H1 (cell line): ENCODE measurements at regions not wholly inside any gene's neighbourhood (a gene's known extent, or its start where the extent isn't known, plus 50 kb on each side); places are given as distances from the start of the nearest gene placed in this dataset.

ENCODE experiments used
- CTCF ChIA-PET: fragments of 300-600 bp; sonication (Branson Sonifier 250); formaldehyde crosslinking; loops from one replicate; lab custom pipeline; 2021; ENCODE audit not compliant: partially characterized antibody; lab: Charles Lee
- POLR2A ChIA-PET: fragments of 300-600 bp; sonication (Branson Sonifier 250); formaldehyde crosslinking; loops from one replicate; lab custom pipeline; 2021; ENCODE audit warnings: inconsistent platforms; ENCODE audit not compliant: partially characterized antibody; lab: Charles Lee
- DNase-seq, 2 experiments: peaks; one replicate each; pipeline versions ENCODE4 v3.0.0 to v3.0.0-alpha.2; 2010 to 2022; ENCODE audit warnings: low spot score in 2 of 2, low read depth in 1 of 2, mixed read lengths in 1 of 2
- FAIRE-seq: peaks from 2 replicates; lab custom pipeline; 2011; peaks lifted over from hg19 to GRCh38; lab: Jason Lieb, UNC
- H2AFZ ChIP-seq: 2 replicates; pipeline ENCODE4 v1.8.1; 2012; ENCODE audit warnings: low read length, inconsistent platforms
- H2AK5ac ChIP-seq: 2 replicates; pipeline ENCODE4 v1.6.1; 2013; ENCODE audit warnings: low read depth, low read length
- H2BK120ac ChIP-seq: replicated peaks from 2 replicates; pipeline ENCODE3; 2013; ENCODE audit warnings: low read depth, low read length, inconsistent platforms
- H2BK12ac ChIP-seq: 2 replicates; pipeline ENCODE4 v1.6.1; 2013; ENCODE audit warnings: low read depth, low read length
- H2BK15ac ChIP-seq: 2 replicates; pipeline ENCODE4 v1.6.1; 2013; ENCODE audit warnings: low read length
- H2BK20ac ChIP-seq: 2 replicates; pipeline ENCODE4 v1.6.1; 2013; ENCODE audit warnings: low read length
- H2BK5ac ChIP-seq: 2 replicates; pipeline ENCODE4 v1.6.1; 2013; ENCODE audit warnings: low read depth, low read length
- H3K14ac ChIP-seq: 2 replicates; pipeline ENCODE4 v1.6.1; 2013; ENCODE audit warnings: inconsistent platforms; ENCODE audit not compliant: insufficient read length
- H3K18ac ChIP-seq: 2 replicates; pipeline ENCODE4 v1.6.1; 2013; ENCODE audit warnings: low read length; ENCODE audit errors: extremely low read depth
- H3K23ac ChIP-seq: 2 replicates; pipeline ENCODE4 v1.6.1; 2013; ENCODE audit warnings: inconsistent platforms; ENCODE audit not compliant: insufficient read length
- H3K23me2 ChIP-seq: 2 replicates; pipeline ENCODE4 v1.6.1; 2013; ENCODE audit warnings: low read depth, low read length
- H3K27ac ChIP-seq: 2 replicates; pipeline ENCODE4 v1.6.1; 2011; ENCODE audit warnings: low read depth, low read length, inconsistent platforms
- H3K27me3 ChIP-seq, 4 experiments: replicated peaks in 1 of 4; 1 replicate in 1 of 4; 2 replicates in 3 of 4; pipeline versions ENCODE4 v1.6.1 to v1.8.1; 2011 to 2013; ENCODE audit warnings: low read length in 3 of 4, mild to moderate bottlenecking in 3 of 4, inconsistent platforms in 2 of 4, mixed read lengths in 2 of 4, moderate library complexity in 1 of 4; ENCODE audit not compliant: control insufficient read depth in 3 of 4, insufficient read depth in 3 of 4; ENCODE audit errors: extremely low read depth in 1 of 4
- H3K36me3 ChIP-seq, 4 experiments: 2 replicates each; pipeline versions ENCODE4 v1.6.1 to v1.8.1; 2011 to 2013; ENCODE audit warnings: mild to moderate bottlenecking in 4 of 4, low read length in 3 of 4, moderate library complexity in 2 of 4, control low read depth in 1 of 4, inconsistent platforms in 1 of 4; ENCODE audit not compliant: insufficient read depth in 4 of 4, control insufficient read depth in 2 of 4
- H3K4ac ChIP-seq: replicated peaks from 2 replicates; pipeline ENCODE3; 2013; ENCODE audit warnings: low read length, low read depth, mixed read lengths, inconsistent platforms; ENCODE audit not compliant: insufficient read length
- H3K4me1 ChIP-seq, 4 experiments: replicated peaks in 1 of 4; 1 replicate in 1 of 4; 2 replicates in 3 of 4; pipeline versions ENCODE4 v1.6.1 to v1.8.1; 2011 to 2013; ENCODE audit warnings: low read length in 3 of 4, inconsistent platforms in 2 of 4, mixed read lengths in 1 of 4; ENCODE audit not compliant: insufficient read depth in 4 of 4, control insufficient read depth in 3 of 4
- H3K4me2 ChIP-seq, 2 experiments: 2 replicates each; pipeline versions ENCODE4 v1.6.1 to v1.8.1; 2011 to 2013; ENCODE audit warnings: low read depth in 2 of 2, low read length in 2 of 2, control low read depth in 1 of 2, inconsistent platforms in 1 of 2, mild to moderate bottlenecking in 1 of 2; ENCODE audit not compliant: insufficient read depth in 1 of 2
- H3K4me3 ChIP-seq, 4 experiments: fragments of 200-600, 300-600 bp in 1 of 4; sonication (generic), shearing (Covaris generic), sonication (Bioruptor Twin) in 1 of 4; 2 replicates each; pipeline versions ENCODE4 v1.5.1 to v1.8.1; 2011 to 2016; ENCODE audit warnings: low read length in 4 of 4, low read depth in 3 of 4, control low read depth in 2 of 4, inconsistent platforms in 2 of 4, mild to moderate bottlenecking in 2 of 4, mixed read lengths in 1 of 4, moderate library complexity in 1 of 4; ENCODE audit not compliant: insufficient read depth in 2 of 4; ENCODE audit errors: extremely low read depth in 1 of 4
- H3K56ac ChIP-seq: replicated peaks from 2 replicates; pipeline ENCODE3; 2013; ENCODE audit warnings: low read depth, mild to moderate bottlenecking, mixed read lengths, low read length, inconsistent platforms; ENCODE audit not compliant: insufficient read length
- H3K79me1 ChIP-seq: 2 replicates; pipeline ENCODE4 v1.6.1; 2013; ENCODE audit warnings: low read depth, low read length, control low read depth
- H3K79me2 ChIP-seq, 2 experiments: 2 replicates each; pipeline versions ENCODE4 v1.6.1 to v1.8.1; 2012 to 2013; ENCODE audit warnings: low read length in 2 of 2, mild to moderate bottlenecking in 2 of 2, inconsistent platforms in 1 of 2; ENCODE audit not compliant: insufficient read depth in 2 of 2, control insufficient read depth in 1 of 2
- H3K9ac ChIP-seq, 4 experiments: replicated peaks in 1 of 4; 1 replicate in 1 of 4; 2 replicates in 3 of 4; pipeline versions ENCODE4 v1.6.1 to v1.8.1; 2011 to 2013; ENCODE audit warnings: low read depth in 3 of 4, low read length in 3 of 4, control low read depth in 2 of 4, mild to moderate bottlenecking in 2 of 4, moderate library complexity in 2 of 4, inconsistent platforms in 1 of 4; ENCODE audit errors: extremely low read depth in 1 of 4
- H3K9me3 ChIP-seq, 2 experiments: 2 replicates each; pipeline versions ENCODE4 v1.6.1 to v1.8.1; 2012 to 2013; ENCODE audit warnings: mild to moderate bottlenecking in 2 of 2, moderate library complexity in 2 of 2, control low read depth in 1 of 2, inconsistent platforms in 1 of 2, low read depth in 1 of 2, low read length in 1 of 2, mixed read lengths in 1 of 2; ENCODE audit not compliant: insufficient read depth in 2 of 2
- H4K20me1 ChIP-seq, 2 experiments: replicated peaks in 1 of 2; 2 replicates each; pipeline versions ENCODE3 to v1.8.1; 2011 to 2013; ENCODE audit warnings: inconsistent platforms in 2 of 2, low read length in 2 of 2, mild to moderate bottlenecking in 1 of 2; ENCODE audit not compliant: insufficient read depth in 2 of 2, control insufficient read depth in 1 of 2
- H4K5ac ChIP-seq: 2 replicates; pipeline ENCODE4 v1.6.1; 2013; ENCODE audit warnings: low read length, low read depth, mixed read lengths, inconsistent platforms; ENCODE audit not compliant: insufficient read length
- H4K8ac ChIP-seq: 2 replicates; pipeline ENCODE4 v1.8.0; 2013; ENCODE audit warnings: mild to moderate bottlenecking, moderate library complexity, low read length, inconsistent platforms; ENCODE audit not compliant: insufficient read depth; ENCODE audit errors: extremely low read depth
- H4K91ac ChIP-seq: replicated peaks from 2 replicates; pipeline ENCODE3; 2013; ENCODE audit warnings: low read length, mixed read lengths, inconsistent platforms; ENCODE audit not compliant: insufficient read length
- ASH2L ChIP-seq: fragments of 200-600, 300-600 bp; sonication (generic); IDR thresholded peaks from one replicate; pipeline ENCODE4 v1.7.1; 2017; ENCODE audit warnings: low read length
- JUND ChIP-seq: IDR thresholded peaks from 2 replicates; pipeline ENCODE4 v1.6.1; 2011; ENCODE audit warnings: mild to moderate bottlenecking, improper control_type of control experiment, low read length
- WGBS, 2 experiments: shearing (Covaris generic) in 1 of 2; methylation state at CpG; one replicate each; pipeline versions ENCODE4 v1.1.6 to v1.1.7; 2013 to 2015; ENCODE audit warnings: low lambda C conversion rate in 2 of 2, mixed read lengths in 2 of 2, inconsistent platforms in 1 of 2, low coverage in 1 of 2, missing lambda C conversion rate in 1 of 2; ENCODE audit not compliant: insufficient replicate concordance in 2 of 2, insufficient coverage in 1 of 2, insufficient read length in 1 of 2; ENCODE audit errors: extremely low coverage in 1 of 2, missing lambda C conversion rate in 1 of 2; 5-methylcytosine and 5-hydroxymethylcytosine counted together

DNA sequence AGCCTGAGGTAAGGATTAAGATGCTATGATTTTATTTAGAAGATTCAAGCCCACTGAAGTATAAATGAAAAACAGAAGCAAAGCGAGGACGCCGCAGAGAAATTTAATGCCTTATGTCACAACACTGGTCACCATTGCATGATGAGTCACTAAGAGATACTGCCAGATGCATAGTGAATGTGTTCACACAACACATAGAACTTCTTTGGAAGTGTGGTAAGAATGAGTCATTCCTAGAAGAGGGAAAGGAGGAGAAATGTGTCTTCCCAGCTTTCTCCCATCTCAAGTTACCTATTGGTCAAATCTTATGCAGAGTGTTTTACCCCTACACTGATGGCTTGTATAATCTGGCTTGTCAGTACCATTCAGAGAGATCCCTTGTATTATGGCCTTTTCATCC, 465.3 kb upstream of the ARRDC3 start:
- Histone ChIP-seq H2AK5ac (no peak overlapping the region), H4K5ac (no peak overlapping the region), H3K9me3 (no peaks in the 10 kb centered on the region), H3K4me3 (no peak overlapping the region), H3K23me2 (no peaks in the 10 kb centered on the region), H3K4ac (no peak overlapping the region), H4K20me1 (no peaks in the 10 kb centered on the region), H2BK5ac (no peak overlapping the region), H2BK12ac (no peak overlapping the region), H3K79me1 (no peaks in the 10 kb centered on the region), H3K14ac (no peak overlapping the region), H2BK15ac (no peak overlapping the region), H4K91ac (no peak overlapping the region), H4K8ac (no peak overlapping the region), H3K23ac (no peak overlapping the region), H3K18ac (no peak overlapping the region), H3K79me2 (no peaks in the 10 kb centered on the region), H3K27me3 (no peaks in the 10 kb centered on the region), H3K27ac (no peak overlapping the region), H2BK20ac (no peak overlapping the region; the same call in 1 of the 2 replicates), H3K4me2 (no peak overlapping the region), H3K4me1 (peaks cover 0 to 4% (median 3%) of the 10 kb centered on the region in 4 experiments; a peak in 4 of 7 replicates), H3K36me3 (no peaks in the 10 kb centered on the region), H3K56ac (no peak overlapping the region), H2AFZ (0 out of 2 replicates have a peak overlapping the region, but pooled peaks have one; percentile 19), H3K9ac (no peak overlapping the region), H2BK120ac (no peak overlapping the region)
- TF ChIP-seq ASH2L (no peak), JUND (peak; percentile 58; the same call in 1 of the 2 replicates)
- ChIA-PET POLR2A (no interaction called here), CTCF (interaction anchor here (0.7 to 1.5 kb wide), 2 partner anchors 10 to 17 kb away, joined by 5 read pairs; no protein-coding TSS in a partner anchor)
- DNase-seq (no peak), FAIRE-seq (no peak)
- 64% methylated on average over 3 of the region's 3 CpGs; no CpG with 5 or more reads in 1 of the 2 experiments for WGBS, 2 experiments
